GM23248 (cell line): ENCODE measurements at regions not wholly inside any gene's neighbourhood (a gene's known extent, or its start where the extent isn't known, plus 50 kb on each side); places are given as distances from the start of the nearest gene placed in this dataset.

Source experiments
- EZH2 ChIP-seq: fragments of 200-600 bp; sonication (generic); IDR thresholded peaks from 2 replicates; pipeline ENCODE4 v1.6.1; 2018; ENCODE audit warnings: antibody characterized with exemption, mild to moderate bottlenecking; ENCODE audit not compliant: insufficient read depth, poor library complexity, severe bottlenecking
- EZH2phosphoT487 ChIP-seq: fragments of 200-600 bp; sonication (generic); IDR thresholded peaks from 2 replicates; pipeline ENCODE4 v1.6.1; 2018; ENCODE audit warnings: antibody characterized with exemption, moderate library complexity, mild to moderate bottlenecking, low read depth; ENCODE audit not compliant: insufficient read depth

- no peak for TF ChIP-seq EZH2
- no peak for TF ChIP-seq EZH2phosphoT487
Measured at GRCh38 chr9:84067821-84068220, 87.2 kb downstream of the RMI1 start.
